ENCODE measurements at regions not wholly inside any gene's neighbourhood (a gene's known extent, or its start where the extent isn't known, plus 50 kb on each side); places are given as distances from the start of the nearest gene placed in this dataset.

- no peak for TF ChIP-seq PREB (CRISPR knock-in tag; IDR thresholded peaks at IDR 0.05; ENCODE audit: borderline replicate concordance)
- no peak for TF ChIP-seq CREM (CRISPR knock-in tag; IDR thresholded peaks at IDR 0.05)
- no peak for TF ChIP-seq ZMAT4 (CRISPR knock-in tag; IDR thresholded peaks at IDR 0.05)
- TF ChIP-seq ATF3 (CRISPR knock-in tag; conservative IDR thresholded peaks at IDR 0.05), result no peak
- TF ChIP-seq TP53 (CRISPR knock-in tag; IDR thresholded peaks at IDR 0.05), result no peak
- no peak for TF ChIP-seq OVOL2 (CRISPR knock-in tag; IDR thresholded peaks at IDR 0.05; ENCODE audit: borderline replicate concordance)
- TF ChIP-seq ZNF219 (CRISPR knock-in tag; IDR thresholded peaks at IDR 0.05; ENCODE audit: borderline replicate concordance), result no peak
- no peak for TF ChIP-seq FOXK1 (CRISPR knock-in tag; IDR thresholded peaks at IDR 0.05)
- no peak for TF ChIP-seq ETV6 (CRISPR knock-in tag; IDR thresholded peaks at IDR 0.05)
Measured at GRCh38 chr11:134764966-134765365, 352.9 kb upstream of the B3GAT1 start (continued).

GRCh38 chr11:134764367-134764766 lies 352.3 kb upstream of the B3GAT1 start:
- no peak for ATAC-seq
- Mint-ChIP-seq H3K4me1 (peaks cover 4% of the 10 kb centered on the region; the same call in 1 of the 2 replicates), H3K36me3 (peaks cover 10% of the 10 kb centered on the region), H3K27ac (no peak overlapping the region), H3K27me3 (ENCODE audit: low read depth) (peaks cover 5% of the 10 kb centered on the region), H3K9me3 (peaks cover 19% of the 10 kb centered on the region), H3K4me3 (no peak overlapping the region)
- CTCF ChIA-PET, result no interaction called here
- TF ChIP-seq IRF1 (CRISPR knock-in tag; IDR thresholded peaks at IDR 0.05), result no peak
- TF ChIP-seq ZNF425 (CRISPR knock-in tag; conservative IDR thresholded peaks at IDR 0.05), result no peak
- TF ChIP-seq SMAD3 (CRISPR knock-in tag; IDR thresholded peaks at IDR 0.05; ENCODE audit: borderline replicate concordance), result no peak
- TF ChIP-seq ESRRA (CRISPR knock-in tag; IDR thresholded peaks at IDR 0.05; ENCODE audit: borderline replicate concordance), result no peak
- TF ChIP-seq PREB (CRISPR knock-in tag; IDR thresholded peaks at IDR 0.05; ENCODE audit: borderline replicate concordance), result no peak
- no peak for TF ChIP-seq NR1H2 (CRISPR knock-in tag; IDR thresholded peaks at IDR 0.05)
- no peak for TF ChIP-seq ZNF232 (CRISPR knock-in tag; IDR thresholded peaks at IDR 0.05)
- no peak for TF ChIP-seq FOXP1 (CRISPR knock-in tag; IDR thresholded peaks at IDR 0.05; ENCODE audit: borderline replicate concordance)
- TF ChIP-seq FOXP4 (CRISPR knock-in tag; IDR thresholded peaks at IDR 0.05), result no peak
- TF ChIP-seq FOXJ3 (CRISPR knock-in tag; IDR thresholded peaks at IDR 0.05; ENCODE audit: borderline replicate concordance), result no peak
- TF ChIP-seq ARID4B (CRISPR knock-in tag; IDR thresholded peaks at IDR 0.05; ENCODE audit: borderline replicate concordance), result no peak
- TF ChIP-seq ZNF263 (CRISPR knock-in tag; IDR thresholded peaks at IDR 0.05; ENCODE audit: low read depth), result no peak
- TF ChIP-seq CREM (CRISPR knock-in tag; IDR thresholded peaks at IDR 0.05), result no peak
- TF ChIP-seq ZBTB43 (CRISPR knock-in tag; IDR thresholded peaks at IDR 0.05), result no peak
- TF ChIP-seq JAZF1 (CRISPR knock-in tag; IDR thresholded peaks at IDR 0.05), result no peak
- TF ChIP-seq CBFB (CRISPR knock-in tag; IDR thresholded peaks at IDR 0.05; ENCODE audit: low read depth), result no peak
- no peak for TF ChIP-seq TP53 (CRISPR knock-in tag; IDR thresholded peaks at IDR 0.05)
- POLR2A ChIA-PET, result no interaction called here
- DNase-seq (ENCODE audit: low spot score), result no peak

All from WTC11 (cell line).